UCSD-AML1 (cell line): ENCODE measurements at regions not wholly inside any gene's neighbourhood (a gene's known extent, or its start where the extent isn't known, plus 50 kb on each side); places are given as distances from the start of the nearest gene placed in this dataset.
"Not testable (repeated sequence)": the region's sequence is repeated elsewhere in the genome, so short reads cannot be mapped to it uniquely, and the experiment has no call there.

Experiments
- DNase-seq: peaks from one replicate; lab custom pipeline; 2025; ENCODE audit not compliant: unreplicated experiment; lab: John Stamatoyannopoulos, UW

- no peak for DNase-seq
Observed at GRCh38 chr21:36207577-36208320, 51.1 kb downstream of the DOP1B start.

GRCh38 chr21:36208326-36209013 is 51.8 kb downstream of the DOP1B start:
- no peak for DNase-seq

GRCh38 chr21:36209626-36210171 is 53.1 kb downstream of the DOP1B start:
- DNase-seq: peak; percentile 21

GRCh38 chr21:36210779-36211659 is 54.4 kb downstream of the DOP1B start:
- no peak for DNase-seq

GRCh38 chr21:36211660-36212512 is 55.3 kb downstream of the DOP1B start:
- DNase-seq: no peak

- DNase-seq: no peak
Observed at GRCh38 chr21:36212513-36212780, 55.8 kb downstream of the DOP1B start.

GRCh38 chr21:36214561-36214960 is 57.9 kb downstream of the DOP1B start:
- DNase-seq: no peak

- DNase-seq: no peak
Observed at GRCh38 chr21:36217743-36218142, 61.1 kb downstream of the DOP1B start.

GRCh38 chr21:36218691-36219090 is 62.1 kb downstream of the DOP1B start:
- DNase-seq: no peak

GRCh38 chr21:36223451-36223850 is 66.8 kb downstream of the DOP1B start:
- DNase-seq: no peak

- no peak for DNase-seq
Observed at GRCh38 chr21:36229181-36229580, 72.6 kb downstream of the DOP1B start.

- DNase-seq: not testable (repeated sequence)
Observed at GRCh38 chr21:36231444-36231843, 74.8 kb downstream of the DOP1B start.

GRCh38 chr21:36232641-36233040 is 76.0 kb downstream of the DOP1B start:
- no peak for DNase-seq

- DNase-seq: no peak
Observed at GRCh38 chr21:36235058-36235582, 78.5 kb downstream of the DOP1B start.

GRCh38 chr21:36236052-36236730 is 79.6 kb downstream of the DOP1B start:
- DNase-seq: no peak

- no peak for DNase-seq
Observed at GRCh38 chr21:36237441-36237840, 80.8 kb downstream of the DOP1B start.

- no peak for DNase-seq
Observed at GRCh38 chr21:36239585-36239984, 80.4 kb upstream of the MORC3 start.

GRCh38 chr21:36241717-36242116 is 78.3 kb upstream of the MORC3 start:
- DNase-seq: no peak

GRCh38 chr21:36245115-36245514 is 74.9 kb upstream of the MORC3 start:
- no peak for DNase-seq

- no peak for DNase-seq
Observed at GRCh38 chr21:36245649-36246048, 74.3 kb upstream of the MORC3 start.
